Brain microvascular endothelial cell (primary cell): ENCODE measurements at regions not wholly inside any gene's neighbourhood (a gene's known extent, or its start where the extent isn't known, plus 50 kb on each side); places are given as distances from the start of the nearest gene placed in this dataset.

Source experiments
- DNase-seq: peaks from one replicate; pipeline ENCODE4 v3.0.0-alpha.2; 2020
- H3K27ac ChIP-seq: fragments of 250-450 bp; sonication (Bioruptor Pico); 2 replicates; pipeline ENCODE4 v1.5.1; 2020; ENCODE audit warnings: mild to moderate bottlenecking, moderate library complexity
- H3K27me3 ChIP-seq: fragments of 250-450 bp; sonication (Bioruptor Pico); replicated peaks from 2 replicates; pipeline ENCODE4 v1.5.1; 2020; ENCODE audit warnings: mild to moderate bottlenecking
- H3K36me3 ChIP-seq: fragments of 250-450 bp; sonication (Bioruptor Pico); replicated peaks from 2 replicates; pipeline ENCODE4 v1.5.1; 2020; ENCODE audit warnings: mild to moderate bottlenecking
- H3K4me3 ChIP-seq: 2 replicates; pipeline ENCODE4 v1.5.1; 2011; ENCODE audit warnings: low read depth, mild to moderate bottlenecking, control low read depth, low read length, moderate library complexity
- CTCF ChIP-seq: IDR thresholded peaks from 2 replicates; pipeline ENCODE4 v1.5.1; 2011; ENCODE audit warnings: low read depth, mild to moderate bottlenecking, moderate library complexity, low read length, control low read depth, inconsistent platforms; ENCODE audit errors: missing control alignments
- in situ Hi-C: cut with HindIII; loops from 2 replicates; pipeline ENCODE4 v1.10.0; 2017; ENCODE audit warnings: low sequenced_read_pairs, low pct_ligation_motif_present

- H3K27me3 ChIP-seq = no peaks in the 10 kb centered on the region
- no peak for DNase-seq
- in situ Hi-C loops = no loop called here
- no peak overlapping the region for H3K4me3 ChIP-seq
- no peak for TF ChIP-seq CTCF
- H3K36me3 ChIP-seq = no peaks in the 10 kb centered on the region
- no peak overlapping the region for H3K27ac ChIP-seq
These were observed 82.4 kb upstream of the MBNL2 start for GRCh38 chr13:97139691-97140090.

- TF ChIP-seq CTCF = no peak
- Histone ChIP-seq H3K27me3 (no peaks in the 10 kb centered on the region), H3K36me3 (no peaks in the 10 kb centered on the region), H3K4me3 (no peak overlapping the region), H3K27ac (peak overlapping the region; percentile 39)
- in situ Hi-C loops = no loop called here
- DNase-seq = no peak
These were observed 82.0 kb upstream of the MBNL2 start for GRCh38 chr13:97140131-97140530.

GRCh38 chr13:97140611-97141010, 81.5 kb upstream of the MBNL2 start:
- Histone ChIP-seq H3K27ac (peak overlapping the region; percentile 39), H3K27me3 (no peaks in the 10 kb centered on the region), H3K4me3 (no peak overlapping the region), H3K36me3 (no peaks in the 10 kb centered on the region)
- in situ Hi-C loops = no loop called here
- DNase-seq = peak; percentile 13
- TF ChIP-seq CTCF = no peak

- DNase-seq = no peak
- in situ Hi-C loops = no loop called here
- Histone ChIP-seq H3K36me3 (no peaks in the 10 kb centered on the region), H3K27ac (peak overlapping the region; percentile 39), H3K27me3 (no peaks in the 10 kb centered on the region), H3K4me3 (no peak overlapping the region)
- TF ChIP-seq CTCF = no peak
These were observed 81.0 kb upstream of the MBNL2 start for GRCh38 chr13:97141097-97141496.

- Histone ChIP-seq H3K27me3 (no peaks in the 10 kb centered on the region), H3K27ac (peak overlapping the region; percentile 38), H3K4me3 (no peak overlapping the region), H3K36me3 (no peaks in the 10 kb centered on the region)
- TF ChIP-seq CTCF = no peak
- in situ Hi-C loops = no loop called here
- peak; percentile 89 for DNase-seq
These were observed 80.5 kb upstream of the MBNL2 start for GRCh38 chr13:97141564-97142005.

- Histone ChIP-seq H3K36me3 (no peaks in the 10 kb centered on the region), H3K27ac (no peak overlapping the region), H3K27me3 (no peaks in the 10 kb centered on the region), H3K4me3 (peak overlapping the region; percentile 21)
- in situ Hi-C loops = no loop called here
- peak; percentile 21 for DNase-seq
- TF ChIP-seq CTCF = no peak
These were observed 79.7 kb upstream of the MBNL2 start for GRCh38 chr13:97142452-97142851.
